GM23338 (cell line): ENCODE measurements at regions not wholly inside any gene's neighbourhood (a gene's known extent, or its start where the extent isn't known, plus 50 kb on each side); places are given as distances from the start of the nearest gene placed in this dataset.

Source experiments
- ATAC-seq: fragments of 200-7000 bp; cut with Tn5 transposase; 3 replicates; pipeline ENCODE4 v1.9.1; 2020
- DNase-seq: peaks from one replicate; pipeline ENCODE4 v3.0.0-alpha.2; 2015; ENCODE audit warnings: low spot score
- H2AFZ ChIP-seq: fragments of 200-600 bp; sonication (generic); 2 replicates; pipeline ENCODE4 v1.8.0; 2016; ENCODE audit warnings: antibody characterized with exemption, mild to moderate bottlenecking, moderate library complexity
- H3F3A ChIP-seq: fragments of 200-600 bp; sonication (generic); replicated peaks from 2 replicates; pipeline ENCODE4 v1.8.0; 2017; ENCODE audit warnings: antibody characterized with exemption, mixed run types, low read depth
- H3K27ac ChIP-seq: fragments of 200-600 bp; sonication (generic); 2 replicates; pipeline ENCODE4 v1.6.1; 2016; ENCODE audit warnings: low read depth
- H3K27me3 ChIP-seq: fragments of 200-600 bp; sonication (generic); 2 replicates; pipeline ENCODE4 v1.8.0; 2016; ENCODE audit warnings: mild to moderate bottlenecking, mixed run types, moderate library complexity; ENCODE audit not compliant: insufficient read depth
- H3K36me3 ChIP-seq: fragments of 200-600 bp; sonication (generic); 2 replicates; pipeline ENCODE4 v1.8.0; 2016; ENCODE audit warnings: mild to moderate bottlenecking; ENCODE audit not compliant: insufficient read depth
- H3K4me1 ChIP-seq: fragments of 200-600 bp; sonication (generic); 2 replicates; pipeline ENCODE4 v1.8.0; 2016; ENCODE audit warnings: mild to moderate bottlenecking, moderate library complexity; ENCODE audit not compliant: insufficient read depth
- H3K4me2 ChIP-seq: fragments of 200-600 bp; sonication (generic); 2 replicates; pipeline ENCODE4 v1.7.1; 2017; ENCODE audit warnings: mixed run types
- H3K4me3 ChIP-seq: fragments of 200-600 bp; sonication (generic); 2 replicates; pipeline ENCODE4 v1.6.1; 2016; ENCODE audit warnings: mixed run types
- H3K79me2 ChIP-seq: fragments of 200-600 bp; sonication (generic); replicated peaks from 2 replicates; pipeline ENCODE4 v1.8.0; 2017; ENCODE audit warnings: mild to moderate bottlenecking; ENCODE audit not compliant: insufficient read depth
- H3K9me2 ChIP-seq: fragments of 200-600 bp; sonication (generic); 2 replicates; pipeline ENCODE4 v1.8.0; 2017; ENCODE audit not compliant: insufficient read depth
- H4K20me1 ChIP-seq: fragments of 200-600 bp; sonication (generic); replicated peaks from 2 replicates; pipeline ENCODE4 v1.8.0; 2017; ENCODE audit warnings: mild to moderate bottlenecking; ENCODE audit not compliant: insufficient read depth
- H3K27ac Mint-ChIP-seq: 2 replicates; pipeline ENCODE4 v1.8.0; 2020; ENCODE audit warnings: inconsistent platforms, mild to moderate bottlenecking, moderate library complexity, mixed read lengths
- H3K27me3 Mint-ChIP-seq: 3 replicates; pipeline ENCODE4 v1.8.0; 2022; ENCODE audit warnings: low read depth, mild to moderate bottlenecking, moderate library complexity, mixed read lengths, inconsistent platforms; ENCODE audit not compliant: insufficient read depth, poor library complexity
- H3K36me3 Mint-ChIP-seq: 3 replicates; pipeline ENCODE4 v1.8.0; 2021; ENCODE audit warnings: low read depth, mild to moderate bottlenecking, inconsistent platforms, moderate library complexity, mixed read lengths
- H3K4me1 Mint-ChIP-seq: 3 replicates; pipeline ENCODE4 v1.8.0; 2020; ENCODE audit warnings: mild to moderate bottlenecking, inconsistent platforms, mixed read lengths
- H3K4me3 Mint-ChIP-seq: 3 replicates; pipeline ENCODE4 v1.8.0; 2021; ENCODE audit warnings: moderate library complexity, mild to moderate bottlenecking, inconsistent platforms, mixed read lengths
- H3K9me3 Mint-ChIP-seq: 3 replicates; pipeline ENCODE4 v1.8.0; 2020; ENCODE audit warnings: moderate library complexity, mild to moderate bottlenecking, inconsistent platforms, mixed read lengths
- CREB1 ChIP-seq: fragments of 250-450 bp; sonication (Bioruptor Pico); IDR thresholded peaks from 2 replicates; pipeline ENCODE4 v1.5.0; 2020; ENCODE audit warnings: low read depth, mild to moderate bottlenecking, moderate library complexity
- ETS1 ChIP-seq: IDR thresholded peaks from 2 replicates; pipeline ENCODE4 v1.6.1; 2016; ENCODE audit warnings: antibody characterized with exemption
- EZH2 ChIP-seq: fragments of 200-600 bp; sonication (generic); IDR thresholded peaks from one replicate; pipeline ENCODE4 v1.8.0; 2017; ENCODE audit warnings: antibody characterized with exemption, mild to moderate bottlenecking, low read depth; ENCODE audit not compliant: unreplicated experiment
- EZH2phosphoT487 ChIP-seq: fragments of 200-600 bp; sonication (generic); IDR thresholded peaks from one replicate; pipeline ENCODE4 v1.8.1; 2018; ENCODE audit warnings: antibody characterized with exemption; ENCODE audit not compliant: unreplicated experiment
- JUNB ChIP-seq: IDR thresholded peaks from one replicate; pipeline ENCODE4 v1.6.1; 2016; ENCODE audit warnings: antibody characterized with exemption; ENCODE audit not compliant: unreplicated experiment
- NANOG ChIP-seq: IDR thresholded peaks from 2 replicates; pipeline ENCODE4 v1.6.1; 2016; ENCODE audit warnings: antibody characterized with exemption, borderline replicate concordance
- POLR2AphosphoS5 ChIP-seq: IDR thresholded peaks from 2 replicates; pipeline ENCODE4 v1.6.1; 2016; ENCODE audit warnings: antibody characterized with exemption, low read depth
- STAT1 ChIP-seq: IDR thresholded peaks from one replicate; pipeline ENCODE4 v1.6.1; 2016; ENCODE audit warnings: antibody characterized with exemption; ENCODE audit not compliant: unreplicated experiment
- ZNF114 ChIP-seq: fragments of 250-450 bp; sonication (Bioruptor Pico); IDR thresholded peaks from 2 replicates; pipeline ENCODE4 v1.5.0; 2020; ENCODE audit warnings: mild to moderate bottlenecking, moderate library complexity
- ZNF331 ChIP-seq: fragments of 250-450 bp; sonication (Bioruptor Pico); IDR thresholded peaks from 2 replicates; pipeline ENCODE4 v1.5.0; 2020; ENCODE audit warnings: low read depth, mild to moderate bottlenecking, moderate library complexity
- ZNF462 ChIP-seq: fragments of 250-450 bp; sonication (Bioruptor Pico); IDR thresholded peaks from 2 replicates; pipeline ENCODE4 v1.5.0; 2020; ENCODE audit warnings: mild to moderate bottlenecking, moderate library complexity
- TF ChIP-seq, protein P1 (sequence below), 2 experiments: fragments of 200-600 bp in 1 of 2; sonication (generic) in 1 of 2; conservative IDR thresholded peaks; 2 replicates each; pipeline versions ENCODE4 v1.5.1 to v1.6.1; 2016 to 2017; ENCODE audit warnings: antibody characterized with exemption in 2 of 2, low read depth in 2 of 2, mild to moderate bottlenecking in 2 of 2, moderate library complexity in 1 of 2
- TF ChIP-seq, protein P2 (sequence below): IDR thresholded peaks from one replicate; pipeline ENCODE4 v1.6.1; 2018; ENCODE audit warnings: antibody characterized with exemption; ENCODE audit not compliant: unreplicated experiment

DNA sequence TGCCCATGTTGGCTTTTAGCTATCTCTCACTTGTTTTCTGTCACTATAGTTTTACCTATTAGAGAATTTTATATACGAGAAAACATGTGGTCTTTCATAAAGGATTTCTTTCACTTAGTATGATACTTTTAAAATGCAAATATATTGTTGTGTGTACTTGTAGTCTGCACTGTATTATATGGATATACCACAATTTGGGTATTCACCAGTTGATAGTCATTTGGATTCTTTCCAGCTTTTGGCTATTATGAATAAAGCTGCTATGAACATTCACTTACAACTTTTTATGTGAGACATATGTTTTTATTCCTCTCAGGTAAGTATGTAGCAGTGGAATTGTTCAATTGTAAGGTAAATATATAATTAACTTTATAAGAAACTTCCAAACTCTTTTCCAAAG is 441.5 kb downstream of the GPATCH2 start:
- H3K4me1 Mint-ChIP-seq: no peaks in the 10 kb centered on the region
- Histone ChIP-seq H2AFZ (no peak overlapping the region), H3K4me1 (no peaks in the 10 kb centered on the region), H3K36me3 (no peaks in the 10 kb centered on the region), H4K20me1 (no peaks in the 10 kb centered on the region), H3K79me2 (no peaks in the 10 kb centered on the region), H3F3A (no peaks in the 10 kb centered on the region), H3K27ac (no peak overlapping the region), H3K4me2 (no peak overlapping the region), H3K4me3 (no peak overlapping the region), H3K27me3 (no peaks in the 10 kb centered on the region), H3K9me2 (no peaks in the 10 kb centered on the region)
- no peak for ATAC-seq
- no peak for DNase-seq
- peaks cover 4% of the 10 kb centered on the region; the same call in 2 of the 3 replicates for H3K36me3 Mint-ChIP-seq
- H3K27ac Mint-ChIP-seq: no peak overlapping the region
- peaks cover 3% of the 10 kb centered on the region for H3K27me3 Mint-ChIP-seq
- TF ChIP-seq ETS1 (no peak), EZH2phosphoT487 (no peak), EZH2 (no peak), ZNF331 (CRISPR knock-in tag) (no peak), ZNF462 (no peak), NANOG (no peak), CREB1 (CRISPR knock-in tag) (no peak), POLR2AphosphoS5 (no peak), ZNF114 (CRISPR knock-in tag) (no peak), STAT1 (no peak), JUNB (no peak)
- TF ChIP-seq, protein P1, sequence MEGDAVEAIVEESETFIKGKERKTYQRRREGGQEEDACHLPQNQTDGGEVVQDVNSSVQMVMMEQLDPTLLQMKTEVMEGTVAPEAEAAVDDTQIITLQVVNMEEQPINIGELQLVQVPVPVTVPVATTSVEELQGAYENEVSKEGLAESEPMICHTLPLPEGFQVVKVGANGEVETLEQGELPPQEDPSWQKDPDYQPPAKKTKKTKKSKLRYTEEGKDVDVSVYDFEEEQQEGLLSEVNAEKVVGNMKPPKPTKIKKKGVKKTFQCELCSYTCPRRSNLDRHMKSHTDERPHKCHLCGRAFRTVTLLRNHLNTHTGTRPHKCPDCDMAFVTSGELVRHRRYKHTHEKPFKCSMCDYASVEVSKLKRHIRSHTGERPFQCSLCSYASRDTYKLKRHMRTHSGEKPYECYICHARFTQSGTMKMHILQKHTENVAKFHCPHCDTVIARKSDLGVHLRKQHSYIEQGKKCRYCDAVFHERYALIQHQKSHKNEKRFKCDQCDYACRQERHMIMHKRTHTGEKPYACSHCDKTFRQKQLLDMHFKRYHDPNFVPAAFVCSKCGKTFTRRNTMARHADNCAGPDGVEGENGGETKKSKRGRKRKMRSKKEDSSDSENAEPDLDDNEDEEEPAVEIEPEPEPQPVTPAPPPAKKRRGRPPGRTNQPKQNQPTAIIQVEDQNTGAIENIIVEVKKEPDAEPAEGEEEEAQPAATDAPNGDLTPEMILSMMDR (conservative IDR thresholded peaks at IDR 0.05; ENCODE audit: low read depth in 2 of 2): no peak
- TF ChIP-seq, protein P2, sequence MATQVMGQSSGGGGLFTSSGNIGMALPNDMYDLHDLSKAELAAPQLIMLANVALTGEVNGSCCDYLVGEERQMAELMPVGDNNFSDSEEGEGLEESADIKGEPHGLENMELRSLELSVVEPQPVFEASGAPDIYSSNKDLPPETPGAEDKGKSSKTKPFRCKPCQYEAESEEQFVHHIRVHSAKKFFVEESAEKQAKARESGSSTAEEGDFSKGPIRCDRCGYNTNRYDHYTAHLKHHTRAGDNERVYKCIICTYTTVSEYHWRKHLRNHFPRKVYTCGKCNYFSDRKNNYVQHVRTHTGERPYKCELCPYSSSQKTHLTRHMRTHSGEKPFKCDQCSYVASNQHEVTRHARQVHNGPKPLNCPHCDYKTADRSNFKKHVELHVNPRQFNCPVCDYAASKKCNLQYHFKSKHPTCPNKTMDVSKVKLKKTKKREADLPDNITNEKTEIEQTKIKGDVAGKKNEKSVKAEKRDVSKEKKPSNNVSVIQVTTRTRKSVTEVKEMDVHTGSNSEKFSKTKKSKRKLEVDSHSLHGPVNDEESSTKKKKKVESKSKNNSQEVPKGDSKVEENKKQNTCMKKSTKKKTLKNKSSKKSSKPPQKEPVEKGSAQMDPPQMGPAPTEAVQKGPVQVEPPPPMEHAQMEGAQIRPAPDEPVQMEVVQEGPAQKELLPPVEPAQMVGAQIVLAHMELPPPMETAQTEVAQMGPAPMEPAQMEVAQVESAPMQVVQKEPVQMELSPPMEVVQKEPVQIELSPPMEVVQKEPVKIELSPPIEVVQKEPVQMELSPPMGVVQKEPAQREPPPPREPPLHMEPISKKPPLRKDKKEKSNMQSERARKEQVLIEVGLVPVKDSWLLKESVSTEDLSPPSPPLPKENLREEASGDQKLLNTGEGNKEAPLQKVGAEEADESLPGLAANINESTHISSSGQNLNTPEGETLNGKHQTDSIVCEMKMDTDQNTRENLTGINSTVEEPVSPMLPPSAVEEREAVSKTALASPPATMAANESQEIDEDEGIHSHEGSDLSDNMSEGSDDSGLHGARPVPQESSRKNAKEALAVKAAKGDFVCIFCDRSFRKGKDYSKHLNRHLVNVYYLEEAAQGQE: no peak
- peaks cover 8% of the 10 kb centered on the region for H3K9me3 Mint-ChIP-seq
- no peak overlapping the region for H3K4me3 Mint-ChIP-seq
